ENCODE measurements at regions not wholly inside any gene's neighbourhood (a gene's known extent, or its start where the extent isn't known, plus 50 kb on each side); places are given as distances from the start of the nearest gene placed in this dataset.

DNA sequence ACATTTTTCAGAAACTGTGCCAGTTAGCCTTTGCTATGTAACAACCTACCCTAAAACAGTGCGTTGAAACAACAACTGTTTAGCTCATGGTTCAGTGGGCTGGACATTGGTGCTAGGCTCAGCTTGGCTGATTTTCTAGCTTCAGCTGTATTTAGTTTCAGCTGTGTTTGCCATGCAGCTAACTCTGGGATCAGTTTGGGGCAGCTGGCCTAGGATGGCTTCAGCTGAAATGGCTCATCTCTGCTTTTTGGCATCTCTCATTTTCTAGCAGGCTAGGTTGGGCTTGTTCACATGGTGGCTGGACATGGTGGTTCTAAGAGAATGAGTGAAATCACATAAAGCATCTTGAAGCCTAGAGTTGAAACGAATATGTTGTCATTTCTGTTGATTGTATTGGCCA lies 464.2 kb downstream of the QKI start:
- Mint-ChIP-seq H3K4me3 (no peak overlapping the region), H3K36me3 (no peaks in the 10 kb centered on the region), H3K9me3 (no peaks in the 10 kb centered on the region), H3K27me3 (peaks cover 17 to 34% of the 10 kb centered on the region in 2 donors), H3K27ac (no peak overlapping the region), H3K4me1 (no peaks in the 10 kb centered on the region)
- H3K4me1 ChIP-seq (ENCODE audit: control insufficient read depth in 1 of 2, extremely low read depth in 1 of 2, insufficient read depth in 2 of 2, low read length in 2 of 2) = no peaks in the 10 kb centered on the region
- CTCF ChIA-PET = no interaction called here
- H3K36me3 ChIP-seq (ENCODE audit: control insufficient read depth in 2 of 2, extremely low read depth in 1 of 2, insufficient read depth in 1 of 2, low read length in 1 of 2) = no peaks in the 10 kb centered on the region
- 100% methylated on average over 1 of the region's 2 CpGs for WGBS (ENCODE audit: insufficient coverage)
- POLR2A ChIA-PET = no interaction called here
- no peak overlapping the region for H3K4me3 ChIP-seq (ENCODE audit: control insufficient read depth in 1 of 2, extremely low read depth in 1 of 2, low read length in 1 of 2)
- no peak overlapping the region for H3K27ac ChIP-seq (ENCODE audit: low read length)
- H3K9me3 ChIP-seq = no peaks in the 10 kb centered on the region
- ATAC-seq (replicated peaks in 1 of 4) (no peak), DNase-seq (no peak)
- peaks cover 0 to 3% of the 10 kb centered on the region in 2 experiments for H3K27me3 ChIP-seq (replicated peaks in 1 of 2; ENCODE audit: control insufficient read depth in 2 of 2, extremely low read depth in 1 of 2, insufficient read depth in 2 of 2, low read length in 1 of 2)

DNA sequence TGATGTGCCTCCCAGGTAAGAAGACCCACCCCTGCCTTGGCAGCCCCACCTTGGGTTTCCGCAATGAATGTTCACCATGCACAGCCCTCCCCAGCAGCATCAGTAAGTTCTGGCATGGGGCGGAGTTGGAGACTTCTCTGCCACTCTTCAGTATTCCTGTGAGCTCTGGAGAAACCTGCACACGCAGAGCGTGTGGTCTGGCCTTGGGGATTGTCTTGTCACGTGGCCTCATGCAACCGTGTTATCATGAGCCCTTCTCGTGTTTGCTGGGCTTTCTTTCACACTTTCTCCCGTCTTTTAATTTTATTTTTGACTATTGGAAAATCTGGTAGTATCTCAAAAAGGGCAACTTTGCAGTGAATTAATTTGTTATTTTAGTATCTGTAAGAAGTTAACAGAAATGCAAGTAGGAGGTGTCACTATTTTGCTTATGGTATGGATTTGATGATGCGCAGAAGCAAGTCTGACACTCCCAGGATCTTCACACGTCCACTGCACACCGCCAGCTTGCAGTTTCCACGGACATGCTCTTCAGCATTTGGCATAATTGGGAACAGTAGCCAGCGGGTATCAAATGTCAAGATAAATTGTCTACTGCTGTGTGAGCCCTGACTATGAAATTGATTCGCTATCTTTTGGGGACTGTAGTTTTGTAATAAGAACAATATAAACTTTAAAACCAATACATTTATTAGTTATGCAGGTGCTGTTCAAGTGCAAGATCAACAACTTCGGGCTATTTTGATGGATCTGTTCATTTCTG lies 463.5 kb downstream of the QKI start:
- Histone ChIP-seq H3K27ac (ENCODE audit: low read length) (no peak overlapping the region), H3K4me3 (ENCODE audit: control insufficient read depth in 1 of 2, extremely low read depth in 1 of 2, low read length in 1 of 2) (no peak overlapping the region), H3K9me3 (no peaks in the 10 kb centered on the region), H3K27me3 (replicated peaks in 1 of 2; ENCODE audit: control insufficient read depth in 2 of 2, extremely low read depth in 1 of 2, insufficient read depth in 2 of 2, low read length in 1 of 2) (peaks cover 0 to 3% of the 10 kb centered on the region in 2 experiments), H3K36me3 (ENCODE audit: control insufficient read depth in 2 of 2, extremely low read depth in 1 of 2, insufficient read depth in 1 of 2, low read length in 1 of 2) (no peaks in the 10 kb centered on the region), H3K4me1 (ENCODE audit: control insufficient read depth in 1 of 2, extremely low read depth in 1 of 2, insufficient read depth in 2 of 2, low read length in 2 of 2) (no peaks in the 10 kb centered on the region)
- peaks cover 17 to 34% of the 10 kb centered on the region in 2 donors for H3K27me3 Mint-ChIP-seq
- H3K36me3 Mint-ChIP-seq = no peaks in the 10 kb centered on the region
- WGBS (ENCODE audit: insufficient coverage) = 75% methylated on average over 8 of the region's 15 CpGs
- H3K4me3 Mint-ChIP-seq = no peak overlapping the region
- H3K4me1 Mint-ChIP-seq = no peaks in the 10 kb centered on the region
- no peak for DNase-seq
- H3K9me3 Mint-ChIP-seq = no peaks in the 10 kb centered on the region
- POLR2A ChIA-PET = no interaction called here
- no peak overlapping the region for H3K27ac Mint-ChIP-seq
- CTCF ChIA-PET = no interaction called here
- no peak for ATAC-seq (replicated peaks in 1 of 4)

DNA sequence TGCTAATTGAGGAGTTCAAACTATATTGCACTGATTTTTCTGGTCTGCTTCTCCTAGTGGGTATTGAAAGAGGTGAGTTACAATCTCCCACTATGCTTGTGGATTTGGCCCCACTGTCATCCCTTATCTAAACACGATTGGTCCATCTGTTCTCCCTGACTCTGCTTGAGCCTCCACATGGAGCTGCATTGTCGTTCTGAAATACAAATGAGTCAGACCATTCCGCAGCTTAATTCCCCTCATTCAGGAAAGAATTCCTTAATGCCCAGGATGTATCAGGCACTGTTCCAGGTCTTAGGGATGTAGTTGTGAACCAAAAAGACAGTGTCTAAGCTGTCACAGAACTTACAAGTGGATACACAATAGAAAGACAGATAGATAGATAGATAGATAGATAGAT lies 461.9 kb downstream of the QKI start:
- no peaks in the 10 kb centered on the region for H3K4me1 Mint-ChIP-seq
- DNase-seq (no peak), ATAC-seq (replicated peaks in 1 of 4) (no peak)
- H3K27ac ChIP-seq (ENCODE audit: low read length) = no peak overlapping the region
- no peaks in the 10 kb centered on the region for H3K36me3 ChIP-seq (ENCODE audit: control insufficient read depth in 2 of 2, extremely low read depth in 1 of 2, insufficient read depth in 1 of 2, low read length in 1 of 2)
- peaks cover 0 to 3% of the 10 kb centered on the region in 2 experiments for H3K27me3 ChIP-seq (replicated peaks in 1 of 2; ENCODE audit: control insufficient read depth in 2 of 2, extremely low read depth in 1 of 2, insufficient read depth in 2 of 2, low read length in 1 of 2)
- H3K27me3 Mint-ChIP-seq = peaks cover 12 to 29% of the 10 kb centered on the region in 2 donors
- H3K36me3 Mint-ChIP-seq = no peaks in the 10 kb centered on the region
- ChIA-PET POLR2A (no interaction called here), CTCF (interaction anchor here in 1 of 2 donors (0.7 kb wide), 1 partner anchor 14 kb away, joined by 5 read pairs; no protein-coding TSS in a partner anchor)
- H3K9me3 Mint-ChIP-seq = no peaks in the 10 kb centered on the region
- H3K9me3 ChIP-seq = no peaks in the 10 kb centered on the region
- H3K4me1 ChIP-seq (ENCODE audit: control insufficient read depth in 1 of 2, extremely low read depth in 1 of 2, insufficient read depth in 2 of 2, low read length in 2 of 2) = no peaks in the 10 kb centered on the region
- no peak overlapping the region for H3K4me3 ChIP-seq (ENCODE audit: control insufficient read depth in 1 of 2, extremely low read depth in 1 of 2, low read length in 1 of 2)
- whole genome bisulfite sequencing (ENCODE audit: insufficient coverage) = no CpG with 5 or more reads among the region's 3 CpGs
- H3K4me3 Mint-ChIP-seq = no peak overlapping the region
- H3K27ac Mint-ChIP-seq = no peak overlapping the region

DNA sequence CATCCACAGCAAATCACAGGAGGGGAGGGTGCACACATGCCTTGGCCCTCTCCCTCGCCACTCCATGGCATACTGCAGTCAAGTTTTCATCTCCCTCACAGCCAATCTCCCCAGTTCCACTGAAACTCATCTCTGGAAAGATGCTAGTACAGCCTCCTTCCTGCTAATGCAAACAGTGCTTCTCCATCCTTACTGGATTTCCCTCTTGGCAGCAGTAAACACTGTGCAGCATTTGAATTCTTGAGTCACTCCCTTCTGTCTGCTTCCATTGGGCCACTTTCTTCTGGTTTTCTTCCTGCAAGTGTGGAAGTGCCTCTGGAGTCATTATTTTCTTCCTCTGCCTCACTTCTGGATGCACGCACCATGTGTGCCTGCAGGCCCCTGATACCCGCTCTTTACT lies 460.3 kb downstream of the QKI start:
- POLR2A ChIA-PET = no interaction called here
- Histone ChIP-seq H3K4me1 (ENCODE audit: control insufficient read depth in 1 of 2, extremely low read depth in 1 of 2, insufficient read depth in 2 of 2, low read length in 2 of 2) (no peaks in the 10 kb centered on the region), H3K36me3 (ENCODE audit: control insufficient read depth in 2 of 2, extremely low read depth in 1 of 2, insufficient read depth in 1 of 2, low read length in 1 of 2) (no peaks in the 10 kb centered on the region), H3K9me3 (no peaks in the 10 kb centered on the region), H3K27me3 (replicated peaks in 1 of 2; ENCODE audit: control insufficient read depth in 2 of 2, extremely low read depth in 1 of 2, insufficient read depth in 2 of 2, low read length in 1 of 2) (peaks cover 0 to 8% of the 10 kb centered on the region in 2 experiments), H3K4me3 (ENCODE audit: control insufficient read depth in 1 of 2, extremely low read depth in 1 of 2, low read length in 1 of 2) (no peak overlapping the region), H3K27ac (ENCODE audit: low read length) (no peak overlapping the region)
- ATAC-seq (replicated peaks in 1 of 4) (no peak), DNase-seq (no peak)
- H3K4me1 Mint-ChIP-seq = no peaks in the 10 kb centered on the region
- peaks cover 12 to 28% of the 10 kb centered on the region in 2 donors for H3K27me3 Mint-ChIP-seq
- no peaks in the 10 kb centered on the region for H3K36me3 Mint-ChIP-seq
- 79% methylated on average over 3 of the region's 3 CpGs for WGBS (ENCODE audit: insufficient coverage)
- CTCF ChIA-PET = no interaction called here
- H3K9me3 Mint-ChIP-seq = no peaks in the 10 kb centered on the region
- no peak overlapping the region for H3K4me3 Mint-ChIP-seq
- no peak overlapping the region for H3K27ac Mint-ChIP-seq

DNA sequence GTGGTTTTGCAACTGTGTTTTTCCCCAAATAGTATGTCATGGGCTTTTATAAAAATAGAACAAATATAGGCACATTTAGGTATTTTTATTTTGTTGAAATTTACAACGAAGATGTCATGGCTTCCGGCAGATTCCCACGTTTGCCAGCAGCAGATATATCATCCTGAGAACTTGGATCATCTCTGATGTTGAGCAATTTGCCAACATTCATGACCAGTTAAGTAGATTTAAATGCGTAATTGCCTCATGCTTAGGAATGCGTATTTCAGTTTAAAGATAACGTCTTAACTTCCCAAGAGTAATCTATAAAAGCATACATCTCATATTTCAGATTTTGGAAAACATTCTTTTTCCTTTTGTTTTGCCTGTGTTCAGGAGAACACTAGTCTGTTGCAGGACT lies 457.8 kb downstream of the QKI start:
- ATAC-seq (replicated peaks in 1 of 4) = no peak
- no peaks in the 10 kb centered on the region for H3K36me3 ChIP-seq (ENCODE audit: control insufficient read depth in 2 of 2, extremely low read depth in 1 of 2, insufficient read depth in 1 of 2, low read length in 1 of 2)
- Mint-ChIP-seq H3K27me3 (peaks cover 12 to 14% of the 10 kb centered on the region in 2 donors), H3K36me3 (no peaks in the 10 kb centered on the region), H3K4me3 (no peak overlapping the region), H3K27ac (no peak overlapping the region), H3K9me3 (no peaks in the 10 kb centered on the region), H3K4me1 (no peaks in the 10 kb centered on the region)
- DNase-seq = no peak
- H3K4me3 ChIP-seq (ENCODE audit: control insufficient read depth in 1 of 2, extremely low read depth in 1 of 2, low read length in 1 of 2) = no peak overlapping the region
- CTCF ChIA-PET = no interaction called here
- H3K4me1 ChIP-seq (ENCODE audit: control insufficient read depth in 1 of 2, extremely low read depth in 1 of 2, insufficient read depth in 2 of 2, low read length in 2 of 2) = no peaks in the 10 kb centered on the region
- no peaks in the 10 kb centered on the region for H3K9me3 ChIP-seq
- H3K27ac ChIP-seq (ENCODE audit: low read length) = no peak overlapping the region
- H3K27me3 ChIP-seq (replicated peaks in 1 of 2; ENCODE audit: control insufficient read depth in 2 of 2, extremely low read depth in 1 of 2, insufficient read depth in 2 of 2, low read length in 1 of 2) = peaks cover 0 to 8% of the 10 kb centered on the region in 2 experiments
- WGBS (ENCODE audit: insufficient coverage) = no CpG with 5 or more reads among the region's 6 CpGs
- POLR2A ChIA-PET = no interaction called here

DNA sequence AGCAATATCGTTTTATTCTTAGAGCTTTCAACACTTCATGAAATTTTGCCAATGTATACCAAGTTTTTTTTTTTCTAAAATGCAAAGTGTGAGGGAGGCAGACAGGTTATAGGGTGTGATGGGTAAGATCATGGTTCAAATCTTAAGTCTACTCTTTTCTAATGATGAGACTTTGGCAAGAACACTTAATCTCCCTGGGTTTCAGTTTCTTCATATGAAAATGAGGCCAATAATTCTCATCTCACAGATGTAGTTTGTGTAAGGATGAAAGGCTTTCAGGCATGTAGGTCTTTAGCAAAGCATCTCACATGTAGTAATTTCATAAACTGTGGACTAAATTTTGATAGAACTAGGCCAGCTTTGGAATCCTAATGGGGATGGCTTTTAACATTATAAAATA lies 457.1 kb downstream of the QKI start:
- no peak for ATAC-seq (replicated peaks in 1 of 4)
- H3K4me1 ChIP-seq (ENCODE audit: control insufficient read depth in 1 of 2, extremely low read depth in 1 of 2, insufficient read depth in 2 of 2, low read length in 2 of 2) = no peaks in the 10 kb centered on the region
- no peak for DNase-seq
- ChIA-PET POLR2A (no interaction called here), CTCF (no interaction called here)
- H3K4me3 ChIP-seq (ENCODE audit: control insufficient read depth in 1 of 2, extremely low read depth in 1 of 2, low read length in 1 of 2) = no peak overlapping the region
- H3K4me1 Mint-ChIP-seq = no peaks in the 10 kb centered on the region
- no peak overlapping the region for H3K27ac Mint-ChIP-seq
- no peak overlapping the region for H3K4me3 Mint-ChIP-seq
- peaks cover 0 to 14% of the 10 kb centered on the region in 2 experiments for H3K27me3 ChIP-seq (replicated peaks in 1 of 2; ENCODE audit: control insufficient read depth in 2 of 2, extremely low read depth in 1 of 2, insufficient read depth in 2 of 2, low read length in 1 of 2)
- H3K9me3 ChIP-seq = no peaks in the 10 kb centered on the region
- no peak overlapping the region for H3K27ac ChIP-seq (ENCODE audit: low read length)
- H3K36me3 Mint-ChIP-seq = no peaks in the 10 kb centered on the region
- no peaks in the 10 kb centered on the region for H3K9me3 Mint-ChIP-seq
- peaks cover 13 to 18% of the 10 kb centered on the region in 2 donors for H3K27me3 Mint-ChIP-seq
- no CpG with 5 or more reads among the region's 1 CpG for WGBS (ENCODE audit: insufficient coverage)
- no peaks in the 10 kb centered on the region for H3K36me3 ChIP-seq (ENCODE audit: control insufficient read depth in 2 of 2, extremely low read depth in 1 of 2, insufficient read depth in 1 of 2, low read length in 1 of 2)

All from T-cell (primary cell).